ENCODE measurements at regions not wholly inside any gene's neighbourhood (a gene's known extent, or its start where the extent isn't known, plus 50 kb on each side); places are given as distances from the start of the nearest gene placed in this dataset.

GRCh38 chr21:35328856-35329455, 279.9 kb upstream of the RUNX1 start:
- no peak for DNase-seq

GRCh38 chr21:35326677-35327076, 277.6 kb upstream of the RUNX1 start:
- no peak for DNase-seq

GRCh38 chr21:35325953-35326352, 276.9 kb upstream of the RUNX1 start:
- DNase-seq, result no peak

- no peak for DNase-seq
Observed at GRCh38 chr21:35324372-35325220, 275.5 kb upstream of the RUNX1 start.

- no peak for DNase-seq
Observed at GRCh38 chr21:35323947-35324346, 274.8 kb upstream of the RUNX1 start.

GRCh38 chr21:35321322-35322200, 272.5 kb upstream of the RUNX1 start:
- DNase-seq, result no peak

GRCh38 chr21:35319684-35320283, 270.7 kb upstream of the RUNX1 start:
- no peak for DNase-seq

GRCh38 chr21:35316933-35317332, 267.8 kb upstream of the RUNX1 start:
- DNase-seq, result no peak

GRCh38 chr21:35316456-35316855, 267.4 kb upstream of the RUNX1 start:
- DNase-seq, result no peak

GRCh38 chr21:35314857-35315582, 265.9 kb upstream of the RUNX1 start:
- DNase-seq, result no peak

GRCh38 chr21:35311985-35312384, 262.9 kb upstream of the RUNX1 start:
- no peak for DNase-seq

- no peak for DNase-seq
Observed at GRCh38 chr21:35309316-35309715, 260.2 kb upstream of the RUNX1 start.

- no peak for DNase-seq
Observed at GRCh38 chr21:35303085-35303484, 254.0 kb upstream of the RUNX1 start.

GRCh38 chr21:35298757-35299156, 249.7 kb upstream of the RUNX1 start:
- DNase-seq, result no peak

GRCh38 chr21:35297665-35298064, 248.6 kb upstream of the RUNX1 start:
- no peak for DNase-seq

- DNase-seq, result no peak
Observed at GRCh38 chr21:35294231-35294898, 245.3 kb upstream of the RUNX1 start.

GRCh38 chr21:35291973-35292627, 243.0 kb upstream of the RUNX1 start:
- no peak for DNase-seq

GRCh38 chr21:35291034-35291433, 241.9 kb upstream of the RUNX1 start:
- DNase-seq, result no peak

- no peak for DNase-seq
Observed at GRCh38 chr21:35288238-35288637, 239.1 kb upstream of the RUNX1 start.

GRCh38 chr21:35284199-35284598, 235.1 kb upstream of the RUNX1 start:
- no peak for DNase-seq

- DNase-seq, result no peak
Observed at GRCh38 chr21:35282944-35283343, 233.8 kb upstream of the RUNX1 start.
